Activated naive CD4-positive, alpha-beta T cell treated with anti-CD3 and anti-CD28 coated beads, Interleukin-2, amount 10 ng/mL, durations not matched to agents 7 days and 5 days (primary cell): ENCODE measurements at regions not wholly inside any gene's neighbourhood (a gene's known extent, or its start where the extent isn't known, plus 50 kb on each side); places are given as distances from the start of the nearest gene placed in this dataset.

Experiments
- CTCF ChIA-PET: fragments of 350-600 bp; sonication (Branson Sonifier 250); formaldehyde crosslinking; loops from one replicate; lab custom pipeline; 2021; ENCODE audit warnings: antibody characterized with exemption; lab: Charles Lee
- DNase-seq: peaks from one replicate; pipeline ENCODE4 v3.0.0-alpha.2; 2020
- H3K27ac Mint-ChIP-seq: one replicate; pipeline ENCODE4 v1.8.0; 2021; ENCODE audit warnings: mild to moderate bottlenecking, moderate library complexity, mixed read lengths
- H3K27me3 Mint-ChIP-seq: one replicate; pipeline ENCODE4 v1.8.0; 2021; ENCODE audit warnings: mild to moderate bottlenecking, mixed read lengths
- H3K36me3 Mint-ChIP-seq: one replicate; pipeline ENCODE4 v1.8.0; 2021; ENCODE audit warnings: mixed read lengths
- H3K4me1 Mint-ChIP-seq: one replicate; pipeline ENCODE4 v1.8.0; 2021; ENCODE audit warnings: mixed read lengths
- H3K4me3 Mint-ChIP-seq: one replicate; pipeline ENCODE4 v1.8.0; 2021; ENCODE audit warnings: mild to moderate bottlenecking, moderate library complexity, mixed read lengths
- H3K9me3 Mint-ChIP-seq: one replicate; pipeline ENCODE4 v1.8.0; 2021; ENCODE audit warnings: mixed read lengths

- Mint-ChIP-seq H3K4me1 (no peaks in the 10 kb centered on the region), H3K4me3 (no peak overlapping the region), H3K27me3 (no peaks in the 10 kb centered on the region), H3K36me3 (no peaks in the 10 kb centered on the region), H3K27ac (no peak overlapping the region), H3K9me3 (no peaks in the 10 kb centered on the region)
- CTCF ChIA-PET = no interaction called here
- no peak for DNase-seq
Measured at GRCh38 chr13:86201477-86201876, 402.3 kb upstream of the SLITRK6 start.

GRCh38 chr13:86193281-86193680 is 394.1 kb upstream of the SLITRK6 start:
- H3K27ac Mint-ChIP-seq = no peak overlapping the region
- H3K4me1 Mint-ChIP-seq = no peaks in the 10 kb centered on the region
- H3K27me3 Mint-ChIP-seq = no peaks in the 10 kb centered on the region
- CTCF ChIA-PET = no interaction called here
- no peak overlapping the region for H3K4me3 Mint-ChIP-seq
- DNase-seq = no peak
- H3K9me3 Mint-ChIP-seq = peaks cover 5% of the 10 kb centered on the region
- no peaks in the 10 kb centered on the region for H3K36me3 Mint-ChIP-seq

GRCh38 chr13:86188170-86188569 is 389.0 kb upstream of the SLITRK6 start:
- no peak overlapping the region for H3K4me3 Mint-ChIP-seq
- DNase-seq = no peak
- peaks cover 13% of the 10 kb centered on the region for H3K9me3 Mint-ChIP-seq
- no peaks in the 10 kb centered on the region for H3K36me3 Mint-ChIP-seq
- CTCF ChIA-PET = no interaction called here
- no peaks in the 10 kb centered on the region for H3K4me1 Mint-ChIP-seq
- H3K27ac Mint-ChIP-seq = no peak overlapping the region
- no peaks in the 10 kb centered on the region for H3K27me3 Mint-ChIP-seq

- Mint-ChIP-seq H3K27me3 (no peaks in the 10 kb centered on the region), H3K36me3 (no peaks in the 10 kb centered on the region), H3K9me3 (peaks cover 17% of the 10 kb centered on the region), H3K4me3 (no peak overlapping the region), H3K4me1 (no peaks in the 10 kb centered on the region), H3K27ac (no peak overlapping the region)
- no peak for DNase-seq
- CTCF ChIA-PET = no interaction called here
Measured at GRCh38 chr13:86185636-86186035, 386.4 kb upstream of the SLITRK6 start.

GRCh38 chr13:86185107-86185506 is 385.9 kb upstream of the SLITRK6 start:
- Mint-ChIP-seq H3K9me3 (peaks cover 17% of the 10 kb centered on the region), H3K27ac (no peak overlapping the region), H3K4me3 (no peak overlapping the region), H3K4me1 (no peaks in the 10 kb centered on the region), H3K36me3 (no peaks in the 10 kb centered on the region), H3K27me3 (no peaks in the 10 kb centered on the region)
- CTCF ChIA-PET = no interaction called here
- no peak for DNase-seq

GRCh38 chr13:86174622-86175021 is 375.4 kb upstream of the SLITRK6 start:
- H3K4me3 Mint-ChIP-seq = no peak overlapping the region
- CTCF ChIA-PET = no interaction called here
- H3K27ac Mint-ChIP-seq = no peak overlapping the region
- no peaks in the 10 kb centered on the region for H3K36me3 Mint-ChIP-seq
- DNase-seq = no peak
- no peaks in the 10 kb centered on the region for H3K4me1 Mint-ChIP-seq
- peaks cover 2% of the 10 kb centered on the region for H3K9me3 Mint-ChIP-seq
- H3K27me3 Mint-ChIP-seq = no peaks in the 10 kb centered on the region

DNA sequence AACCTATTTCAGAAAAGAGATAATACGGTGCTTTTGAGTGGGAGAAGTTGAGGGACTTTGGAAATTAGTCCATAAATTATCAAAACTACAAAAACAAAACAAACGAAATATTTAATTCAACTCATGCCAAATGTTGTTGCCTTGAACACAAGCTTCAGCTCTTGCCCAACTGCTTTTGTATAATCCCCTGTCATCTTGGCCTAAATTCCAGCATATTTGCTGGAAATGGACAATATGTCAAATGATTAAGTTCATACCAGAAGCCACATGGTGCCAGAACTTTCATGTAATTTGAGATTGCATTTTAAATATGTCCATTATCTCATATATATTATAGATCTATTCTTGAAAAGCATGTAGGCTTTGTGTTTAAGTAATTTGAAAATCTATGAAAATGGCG is 373.7 kb upstream of the SLITRK6 start:
- CTCF ChIA-PET = no interaction called here
- H3K36me3 Mint-ChIP-seq = no peaks in the 10 kb centered on the region
- H3K4me3 Mint-ChIP-seq = no peak overlapping the region
- H3K9me3 Mint-ChIP-seq = peaks cover 2% of the 10 kb centered on the region
- no peak for DNase-seq
- no peaks in the 10 kb centered on the region for H3K4me1 Mint-ChIP-seq
- no peaks in the 10 kb centered on the region for H3K27me3 Mint-ChIP-seq
- no peak overlapping the region for H3K27ac Mint-ChIP-seq

GRCh38 chr13:86161257-86161656 is 362.0 kb upstream of the SLITRK6 start:
- Mint-ChIP-seq H3K4me3 (no peak overlapping the region), H3K4me1 (no peaks in the 10 kb centered on the region), H3K27ac (no peak overlapping the region), H3K27me3 (no peaks in the 10 kb centered on the region), H3K9me3 (peaks cover 2% of the 10 kb centered on the region), H3K36me3 (no peaks in the 10 kb centered on the region)
- DNase-seq = no peak
- CTCF ChIA-PET = no interaction called here

- no peak for DNase-seq
- no peaks in the 10 kb centered on the region for H3K27me3 Mint-ChIP-seq
- no peaks in the 10 kb centered on the region for H3K36me3 Mint-ChIP-seq
- H3K9me3 Mint-ChIP-seq = peaks cover 4% of the 10 kb centered on the region
- H3K4me3 Mint-ChIP-seq = no peak overlapping the region
- CTCF ChIA-PET = no interaction called here
- H3K4me1 Mint-ChIP-seq = no peaks in the 10 kb centered on the region
- no peak overlapping the region for H3K27ac Mint-ChIP-seq
Measured at GRCh38 chr13:86155756-86156155, 356.5 kb upstream of the SLITRK6 start.

DNA sequence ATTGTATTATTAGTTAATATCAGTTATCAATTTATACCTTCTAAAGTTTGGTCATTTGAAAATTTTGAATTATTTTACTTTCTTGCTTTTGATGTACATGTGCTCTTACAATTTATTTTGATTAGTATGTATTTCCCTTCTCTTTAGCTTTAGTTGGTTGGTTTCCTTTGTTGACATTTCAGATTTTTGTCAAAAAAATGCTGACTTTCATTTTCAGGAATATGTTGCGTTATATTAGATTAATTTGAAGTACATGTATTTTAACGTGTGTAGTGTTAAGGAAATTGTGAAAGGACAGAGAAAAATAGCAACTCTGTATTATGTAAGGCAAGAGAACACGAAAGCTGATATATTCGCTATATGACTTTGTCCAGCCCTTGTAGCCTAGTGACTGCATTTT is 342.9 kb upstream of the SLITRK6 start:
- Mint-ChIP-seq H3K27ac (no peak overlapping the region), H3K4me1 (no peaks in the 10 kb centered on the region)
- CTCF ChIA-PET = no interaction called here

GRCh38 chr13:86135856-86136255 is 336.6 kb upstream of the SLITRK6 start:
- H3K4me1 Mint-ChIP-seq = no peaks in the 10 kb centered on the region
- no peaks in the 10 kb centered on the region for H3K27me3 Mint-ChIP-seq
- H3K27ac Mint-ChIP-seq = no peak overlapping the region
- CTCF ChIA-PET = no interaction called here
- H3K9me3 Mint-ChIP-seq = no peaks in the 10 kb centered on the region
- DNase-seq = no peak
- H3K4me3 Mint-ChIP-seq = no peak overlapping the region
- no peaks in the 10 kb centered on the region for H3K36me3 Mint-ChIP-seq

More for the DNA sequence above, 342.9 kb upstream of the SLITRK6 start:
- Mint-ChIP-seq H3K9me3 (no peaks in the 10 kb centered on the region), H3K27me3 (no peaks in the 10 kb centered on the region), H3K36me3 (no peaks in the 10 kb centered on the region), H3K4me3 (no peak overlapping the region)
- DNase-seq = no peak

GRCh38 chr13:86121881-86122280 is 322.7 kb upstream of the SLITRK6 start:
- no peaks in the 10 kb centered on the region for H3K27me3 Mint-ChIP-seq
- H3K9me3 Mint-ChIP-seq = peaks cover 2% of the 10 kb centered on the region
- no peaks in the 10 kb centered on the region for H3K36me3 Mint-ChIP-seq
- DNase-seq = no peak
- CTCF ChIA-PET = no interaction called here
- no peaks in the 10 kb centered on the region for H3K4me1 Mint-ChIP-seq
- no peak overlapping the region for H3K27ac Mint-ChIP-seq
- no peak overlapping the region for H3K4me3 Mint-ChIP-seq

DNA sequence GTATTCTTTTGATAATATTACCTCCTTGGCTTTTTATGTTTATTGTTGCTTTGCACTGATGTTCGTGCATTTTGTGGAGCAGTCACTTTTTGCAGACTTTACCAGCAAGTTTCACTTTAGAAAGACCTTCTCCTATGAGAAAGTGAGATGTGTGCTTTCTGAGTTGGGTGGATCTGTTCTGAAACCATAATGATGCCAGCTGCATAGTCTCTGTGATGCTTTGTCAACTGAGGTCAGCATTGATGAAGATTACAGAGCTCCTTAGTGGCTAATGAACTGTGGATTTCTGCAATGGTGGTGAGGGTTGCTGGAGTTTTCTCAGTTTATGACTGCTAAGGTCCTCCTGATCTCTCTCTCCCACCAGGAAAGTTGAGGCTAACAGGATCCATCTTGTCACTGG is 309.9 kb upstream of the SLITRK6 start:
- CTCF ChIA-PET = no interaction called here
- no peaks in the 10 kb centered on the region for H3K27me3 Mint-ChIP-seq
- DNase-seq = no peak
- peaks cover 16% of the 10 kb centered on the region for H3K9me3 Mint-ChIP-seq
- H3K4me3 Mint-ChIP-seq = no peak overlapping the region
- H3K36me3 Mint-ChIP-seq = no peaks in the 10 kb centered on the region
- H3K4me1 Mint-ChIP-seq = no peaks in the 10 kb centered on the region
- H3K27ac Mint-ChIP-seq = no peak overlapping the region

DNA sequence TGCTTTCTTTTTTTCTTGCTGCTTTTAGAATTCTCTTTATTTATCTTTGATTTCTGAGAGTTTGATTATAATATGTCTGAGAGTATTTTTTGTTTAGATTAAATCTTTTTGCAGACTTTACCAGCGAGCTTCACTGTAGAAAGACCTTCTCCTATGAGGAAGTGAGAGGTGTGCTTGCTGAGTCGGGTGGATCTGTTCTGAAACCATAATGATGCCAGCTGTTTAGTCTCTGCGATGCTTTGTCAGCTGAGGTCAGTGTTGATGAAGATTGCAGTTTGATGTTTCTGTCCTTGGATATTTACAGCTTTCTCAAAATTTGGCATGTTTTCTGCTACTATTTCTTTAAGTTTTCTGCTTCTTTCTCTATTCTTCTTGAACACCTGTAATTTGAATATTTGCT is 309.1 kb upstream of the SLITRK6 start:
- no peak for DNase-seq
- no peaks in the 10 kb centered on the region for H3K27me3 Mint-ChIP-seq
- CTCF ChIA-PET = no interaction called here
- H3K4me1 Mint-ChIP-seq = no peaks in the 10 kb centered on the region
- no peaks in the 10 kb centered on the region for H3K36me3 Mint-ChIP-seq
- no peak overlapping the region for H3K27ac Mint-ChIP-seq
- peaks cover 16% of the 10 kb centered on the region for H3K9me3 Mint-ChIP-seq
- H3K4me3 Mint-ChIP-seq = no peak overlapping the region

GRCh38 chr13:86098511-86098910 is 299.3 kb upstream of the SLITRK6 start:
- CTCF ChIA-PET = no interaction called here
- H3K27me3 Mint-ChIP-seq = no peaks in the 10 kb centered on the region
- no peak overlapping the region for H3K4me3 Mint-ChIP-seq
- H3K27ac Mint-ChIP-seq = no peak overlapping the region
- DNase-seq = no peak
- no peaks in the 10 kb centered on the region for H3K36me3 Mint-ChIP-seq
- no peaks in the 10 kb centered on the region for H3K4me1 Mint-ChIP-seq
- peaks cover 5% of the 10 kb centered on the region for H3K9me3 Mint-ChIP-seq

DNA sequence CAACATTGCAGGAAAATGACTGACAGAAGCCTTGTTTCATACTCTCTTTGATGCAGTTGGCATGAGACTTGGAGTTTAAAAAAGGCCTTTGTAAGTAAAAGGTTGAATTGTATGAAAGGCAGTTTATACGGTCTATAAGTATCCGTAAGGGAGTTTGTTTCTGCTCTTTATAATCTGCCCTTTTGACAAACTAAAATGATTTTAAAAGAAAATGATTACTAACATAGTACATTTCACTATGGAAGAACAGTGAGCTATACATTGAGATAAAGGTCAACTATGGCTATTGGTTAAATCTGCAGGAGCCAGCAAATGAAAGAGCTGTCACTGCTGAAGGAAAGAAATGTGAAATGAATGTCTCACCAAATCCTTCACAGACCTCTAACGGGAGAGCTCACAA is 296.1 kb upstream of the SLITRK6 start:
- H3K27ac Mint-ChIP-seq = no peak overlapping the region
- no peaks in the 10 kb centered on the region for H3K27me3 Mint-ChIP-seq
- no peak for DNase-seq
- no peak overlapping the region for H3K4me3 Mint-ChIP-seq
- H3K36me3 Mint-ChIP-seq = no peaks in the 10 kb centered on the region
- peaks cover 5% of the 10 kb centered on the region for H3K9me3 Mint-ChIP-seq
- H3K4me1 Mint-ChIP-seq = no peaks in the 10 kb centered on the region
- CTCF ChIA-PET = no interaction called here
